NCI-H2081 treated with DMSO at 0.1 percent for 48 hours (cell line): ENCODE measurements at regions not wholly inside any gene's neighbourhood (a gene's known extent, or its start where the extent isn't known, plus 50 kb on each side); places are given as distances from the start of the nearest gene placed in this dataset.
"Not testable (repeated sequence)": the region's sequence is repeated elsewhere in the genome, so short reads cannot be mapped to it uniquely, and the experiment has no call there.

ENCODE experiments used
- DNase-seq: peaks from one replicate; lab custom pipeline; 2025; lab: John Stamatoyannopoulos, UW

DNA sequence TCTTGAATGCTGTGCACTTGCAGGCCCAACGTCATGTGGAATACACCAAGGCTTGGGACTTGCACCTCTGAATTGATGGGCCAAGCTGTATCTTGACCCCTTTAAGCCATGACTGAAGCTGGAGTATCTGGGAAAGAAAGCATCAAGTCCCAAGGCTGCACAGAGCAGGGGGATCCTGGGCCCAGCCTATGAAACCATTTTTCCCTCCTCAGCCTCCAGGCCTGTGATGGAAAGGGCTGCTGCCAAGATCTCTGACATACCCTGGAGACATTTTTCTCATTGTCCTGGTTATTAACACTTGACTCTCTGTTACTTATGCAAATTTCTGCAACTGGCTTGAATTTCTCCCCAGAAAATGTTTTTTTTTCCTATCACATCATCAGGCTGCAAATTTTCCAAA is 174.0 kb upstream of the SNX2 start:
- DNase-seq: no peak

DNA sequence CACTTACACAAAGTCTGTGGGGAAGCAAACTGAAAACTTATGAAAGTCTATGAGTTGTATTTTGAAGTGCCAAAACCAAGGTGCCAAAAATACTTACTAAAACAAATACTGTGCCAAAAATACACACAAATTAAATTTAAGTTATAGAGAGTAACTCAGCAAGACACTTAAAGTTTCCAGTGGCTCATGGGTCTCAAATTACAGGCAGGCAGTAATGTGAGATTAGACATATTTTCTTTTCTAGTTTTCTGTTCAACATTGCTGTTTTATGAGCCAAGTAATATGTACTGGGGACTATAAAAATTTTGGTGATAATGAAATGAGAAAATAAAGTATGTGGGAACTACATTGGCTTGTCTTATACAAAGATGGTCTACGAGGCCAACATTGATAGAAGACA is 172.2 kb upstream of the SNX2 start:
- no peak for DNase-seq

DNA sequence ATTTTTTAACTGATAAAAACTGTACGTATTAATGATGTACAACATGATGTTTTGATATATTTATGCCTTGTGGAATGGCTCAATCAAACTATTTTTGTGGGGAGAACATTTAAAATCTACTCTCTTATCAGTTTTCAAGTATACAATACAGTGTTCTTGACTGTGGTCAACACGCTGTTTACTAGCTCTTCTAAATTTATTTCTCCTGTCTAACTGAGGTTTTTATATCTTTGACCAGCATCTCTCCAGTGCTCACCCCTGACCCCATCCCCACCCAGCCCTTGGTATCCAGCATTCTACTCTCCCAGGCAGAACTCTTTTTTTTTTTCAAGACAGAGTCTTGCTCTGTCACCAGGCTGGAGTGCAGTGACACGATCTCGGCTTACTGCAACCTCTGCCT is 169.6 kb upstream of the SNX2 start:
- DNase-seq: no peak

DNA sequence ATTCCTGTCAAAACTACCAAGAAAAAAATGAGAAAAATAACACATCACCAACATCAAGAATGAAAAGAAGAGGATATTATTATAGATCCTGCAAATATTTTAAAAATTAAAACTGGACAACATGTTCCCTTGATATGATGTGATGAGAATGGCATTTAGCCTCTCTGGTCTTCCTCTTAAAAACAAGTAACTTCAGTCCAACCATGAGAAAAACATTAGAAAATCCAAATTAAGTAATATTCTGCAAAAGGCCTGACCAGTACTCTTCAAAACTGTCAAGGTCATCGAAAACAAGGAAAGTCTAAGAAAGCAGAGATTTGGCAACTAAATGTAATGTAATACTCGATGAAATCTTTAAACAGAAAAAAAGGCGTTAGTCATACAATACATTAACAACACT is 167.1 kb upstream of the SNX2 start:
- no peak for DNase-seq

DNA sequence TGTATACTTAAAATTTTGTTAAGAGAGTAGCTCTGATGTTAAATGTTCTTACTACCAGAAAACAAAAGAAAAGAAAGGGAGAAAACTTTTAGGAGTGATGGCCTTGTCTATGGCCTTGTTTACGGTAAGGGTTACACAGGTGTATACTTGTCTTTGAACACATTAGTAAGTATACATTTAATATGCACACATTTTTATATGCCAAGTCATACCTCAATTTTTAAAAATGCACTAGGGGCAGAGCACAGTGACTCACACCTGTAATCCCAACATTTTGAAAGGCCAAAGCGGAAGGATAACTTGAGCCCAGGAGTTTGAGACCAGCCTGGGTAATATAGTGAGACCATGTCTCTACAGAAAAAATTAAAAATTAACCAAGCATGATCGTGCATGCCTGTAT is 166.7 kb upstream of the SNX2 start:
- no peak for DNase-seq

DNA sequence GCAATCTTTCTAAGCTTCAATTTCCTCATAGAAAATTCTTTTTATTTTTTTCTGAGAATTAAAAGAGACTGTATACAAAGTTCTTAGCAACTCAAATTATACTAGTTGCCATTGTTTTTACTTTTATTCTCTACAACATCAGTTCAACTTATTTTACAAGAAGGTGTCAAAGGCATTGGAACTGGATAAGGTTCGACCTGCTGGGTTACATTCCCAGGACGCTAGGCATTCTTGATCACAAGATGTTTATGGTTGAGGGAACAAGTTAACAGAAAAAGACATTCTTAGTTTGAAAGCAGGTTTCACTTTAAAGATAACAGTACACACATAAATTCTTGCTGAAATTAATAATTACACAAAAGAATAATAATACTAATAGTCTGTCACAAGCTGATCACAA is 163.5 kb upstream of the SNX2 start:
- no peak for DNase-seq

DNA sequence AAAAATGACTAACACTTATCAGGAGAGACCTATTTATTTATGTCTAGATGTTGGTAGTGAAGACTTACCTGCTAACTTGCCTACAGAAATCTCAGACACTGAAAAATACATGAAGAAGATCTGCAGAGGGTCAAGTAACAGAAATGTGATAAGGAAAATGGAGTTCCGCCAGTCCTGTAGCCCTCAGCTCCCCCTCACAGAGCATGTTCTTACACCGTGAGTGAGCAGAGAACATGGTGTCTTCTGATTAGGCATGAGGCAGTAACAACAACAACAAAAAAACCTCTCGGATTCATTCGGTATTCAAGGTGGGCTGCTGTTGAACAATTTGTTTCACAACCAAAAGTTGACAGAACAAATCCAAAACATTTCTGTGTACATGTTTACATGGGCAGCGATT is 162.0 kb upstream of the SNX2 start:
- DNase-seq: no peak

DNA sequence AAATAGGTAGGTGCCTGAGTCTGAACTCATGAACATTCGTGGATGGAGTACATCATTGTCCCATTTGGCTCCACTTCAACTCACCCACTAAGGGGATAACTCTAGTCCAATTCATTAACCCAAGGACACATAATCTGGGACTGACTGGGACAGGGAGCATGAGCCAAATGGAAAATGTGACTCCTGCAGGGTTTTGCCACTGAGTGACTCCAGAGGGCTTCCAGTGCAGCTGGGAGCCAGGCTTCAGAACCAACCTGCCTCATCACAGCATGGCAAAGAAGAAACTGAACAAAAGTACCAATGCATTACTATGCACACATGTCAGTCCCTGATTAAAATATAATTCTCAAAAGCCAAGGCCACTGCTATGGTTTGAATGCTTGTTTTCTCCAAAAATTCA is 159.7 kb upstream of the SNX2 start:
- no peak for DNase-seq

DNA sequence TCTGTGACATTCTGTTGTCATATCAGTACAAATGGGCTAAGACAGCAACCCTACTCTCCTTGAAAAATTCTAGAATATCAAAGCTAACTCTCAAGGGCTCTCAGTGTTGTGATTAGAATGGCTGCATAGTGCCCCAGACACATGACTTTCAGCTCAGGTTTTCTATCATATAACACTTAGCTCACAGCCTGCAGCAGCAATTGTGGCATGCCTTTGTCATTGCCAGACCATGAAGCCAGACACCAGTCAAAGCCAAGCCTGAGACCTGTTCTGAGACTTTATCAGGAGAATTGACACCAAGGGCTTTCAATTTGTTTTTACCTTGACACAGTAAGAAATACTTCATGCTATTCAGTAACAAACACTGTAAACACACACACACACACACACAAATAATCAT is 159.0 kb upstream of the SNX2 start:
- DNase-seq: no peak

DNA sequence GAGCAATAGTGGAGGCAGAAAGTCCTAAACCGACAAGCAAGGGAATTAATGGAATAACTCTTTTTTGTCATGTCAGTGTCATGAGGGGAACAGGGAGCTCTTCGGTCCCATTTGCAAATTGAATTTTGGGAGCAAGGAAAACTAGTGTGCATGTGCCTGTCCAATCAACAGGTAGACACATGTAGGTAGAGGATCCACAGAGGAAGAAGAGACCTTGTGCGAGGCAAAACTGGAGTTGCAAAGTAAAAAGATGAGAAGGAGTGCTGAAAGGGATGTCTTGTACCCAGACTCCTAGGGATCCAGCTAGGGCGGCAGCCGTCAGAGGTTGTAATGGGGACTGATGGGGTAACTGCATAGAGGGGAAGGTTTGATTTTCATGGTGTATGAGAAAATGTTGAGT is 156.8 kb upstream of the SNX2 start:
- DNase-seq: not testable (repeated sequence)

DNA sequence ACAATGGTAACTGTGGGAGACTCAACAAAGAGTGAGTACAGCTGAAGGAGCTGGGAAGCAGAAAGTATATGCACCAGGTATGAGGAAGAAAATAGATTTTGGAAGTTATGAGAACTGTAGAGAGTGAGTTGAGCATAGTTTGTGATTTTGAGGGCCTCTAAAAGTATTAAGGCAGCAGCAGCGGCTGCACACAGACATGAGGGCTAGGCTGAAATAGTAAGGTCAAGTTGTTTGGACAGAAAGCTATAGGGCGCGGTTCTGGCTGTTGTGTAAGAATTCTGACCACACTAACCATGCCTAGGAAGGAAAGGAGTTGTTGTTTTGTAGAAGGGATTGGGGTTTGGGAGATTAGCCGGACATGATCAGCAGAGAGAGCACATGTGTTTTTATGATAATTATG is 154.1 kb upstream of the SNX2 start:
- not testable (repeated sequence) for DNase-seq

DNA sequence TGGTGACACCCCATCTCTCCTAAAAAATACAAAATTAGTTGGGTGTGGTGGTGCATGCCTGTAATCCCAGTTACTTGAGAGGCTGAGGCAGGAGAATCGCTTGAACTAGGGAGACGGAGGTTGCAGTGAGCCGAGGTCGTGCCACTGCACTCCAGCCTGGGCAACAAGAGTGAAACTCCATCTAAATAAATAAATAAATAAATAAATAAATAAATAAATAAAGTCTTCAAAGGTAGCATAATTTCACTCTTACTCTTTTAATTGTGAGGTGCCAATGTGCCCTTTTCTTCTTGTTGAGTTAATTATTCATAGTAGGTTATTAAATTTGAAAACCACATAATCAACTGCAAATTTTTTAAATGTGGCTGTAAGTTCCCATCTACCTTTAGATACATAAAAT is 146.2 kb upstream of the SNX2 start:
- not testable (repeated sequence) for DNase-seq

DNA sequence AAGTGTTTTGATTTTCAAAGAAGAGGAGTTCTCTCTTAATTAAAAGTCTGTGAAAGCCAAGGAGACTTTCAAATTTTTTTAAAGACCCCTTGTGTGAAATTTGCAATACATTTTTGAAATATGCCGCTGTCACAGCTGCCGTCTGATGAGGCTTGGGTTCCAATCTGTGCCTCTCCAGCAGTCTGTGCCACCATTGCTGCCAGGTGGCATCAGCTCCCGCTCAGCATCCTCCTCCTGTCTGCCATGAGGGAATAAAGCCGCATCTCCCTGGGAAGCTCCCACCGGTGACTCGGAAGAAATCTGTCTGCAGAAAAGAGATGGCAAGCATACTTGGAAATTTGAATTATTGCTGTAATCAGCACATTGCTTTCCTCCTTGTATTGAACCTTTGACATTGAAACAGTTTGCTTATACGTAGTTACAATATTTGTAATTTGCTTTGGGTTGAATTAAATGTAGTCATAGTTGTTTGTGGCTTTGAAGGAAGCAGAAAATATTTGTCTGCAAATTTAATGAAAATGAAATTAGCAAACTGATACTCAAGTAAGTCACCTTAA is 145.7 kb upstream of the SNX2 start:
- no peak for DNase-seq

DNA sequence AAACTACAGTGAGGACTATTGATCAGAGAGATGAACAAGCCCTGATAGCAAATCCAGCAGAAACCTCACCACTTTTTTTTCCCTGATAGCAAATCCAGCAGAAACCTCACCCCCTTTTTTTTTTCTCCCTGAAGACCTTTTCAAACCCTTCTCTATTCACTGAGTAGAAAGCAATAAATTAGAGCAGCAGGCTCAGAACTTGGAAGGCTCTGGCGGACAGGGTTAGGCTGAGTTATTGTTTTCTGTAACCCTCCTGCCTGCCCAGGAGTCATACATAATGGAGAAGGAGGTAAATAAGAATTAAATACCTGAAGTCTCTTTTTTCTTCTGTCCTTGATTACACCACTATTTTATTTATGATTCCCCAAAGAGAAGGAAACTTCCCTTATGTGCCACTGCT is 136.3 kb upstream of the SNX2 start:
- no peak for DNase-seq

DNA sequence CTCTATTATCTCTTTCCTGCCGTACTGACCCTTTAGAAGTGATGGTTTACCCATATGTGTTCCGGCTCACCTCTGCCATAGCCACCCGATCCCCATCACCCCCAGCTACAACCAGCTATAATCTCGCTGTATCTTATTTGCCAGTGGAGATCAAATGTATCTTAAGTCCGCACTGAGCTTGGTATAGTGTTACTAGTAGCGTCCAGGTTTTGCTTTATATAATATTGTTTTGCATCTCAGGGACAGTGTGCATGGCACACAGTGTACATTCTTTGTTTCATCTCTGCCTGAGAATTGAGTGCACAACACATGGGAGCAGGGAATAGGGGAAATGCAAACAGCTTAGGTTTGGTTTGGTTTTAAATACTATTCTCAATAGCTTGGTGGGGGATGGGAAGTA is 135.8 kb upstream of the SNX2 start:
- no peak for DNase-seq

DNA sequence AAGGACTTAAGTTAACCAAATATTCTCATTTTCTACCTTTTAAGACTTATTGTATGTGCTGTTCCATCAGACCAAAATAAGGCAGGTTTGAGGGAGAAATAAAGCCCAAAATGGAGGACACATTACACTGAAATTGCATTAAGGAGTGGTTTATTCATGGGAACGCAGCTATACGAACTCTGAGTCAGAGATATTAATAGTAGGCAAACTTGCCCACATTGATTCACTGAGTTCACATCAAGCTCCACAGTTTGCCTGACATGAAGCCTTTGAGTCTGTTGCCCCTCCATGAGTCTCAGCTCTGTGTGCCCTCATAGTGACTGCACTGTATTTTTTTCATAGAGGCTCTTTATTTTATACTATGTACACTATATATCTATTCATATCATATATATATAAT is 135.0 kb upstream of the SNX2 start:
- no peak for DNase-seq

DNA sequence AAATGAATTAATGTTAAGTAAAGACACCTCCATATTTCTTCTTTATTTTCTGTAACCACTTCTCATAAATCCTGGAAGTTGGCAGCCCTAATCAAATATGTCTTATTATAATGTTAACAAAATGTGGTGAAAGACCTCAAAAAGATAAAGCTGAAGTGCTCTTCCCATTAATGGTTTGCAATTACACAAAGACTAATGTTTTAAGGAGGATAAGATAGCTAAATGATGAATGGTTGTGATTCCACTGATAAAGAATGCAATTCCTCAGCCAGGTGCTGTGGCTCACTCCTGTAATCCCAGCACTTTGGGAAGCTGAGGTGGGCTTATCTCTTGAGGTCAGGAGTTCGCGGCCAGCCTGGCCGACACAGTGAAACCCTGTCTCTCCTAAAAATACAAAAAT is 125.8 kb upstream of the SNX2 start:
- DNase-seq: no peak

DNA sequence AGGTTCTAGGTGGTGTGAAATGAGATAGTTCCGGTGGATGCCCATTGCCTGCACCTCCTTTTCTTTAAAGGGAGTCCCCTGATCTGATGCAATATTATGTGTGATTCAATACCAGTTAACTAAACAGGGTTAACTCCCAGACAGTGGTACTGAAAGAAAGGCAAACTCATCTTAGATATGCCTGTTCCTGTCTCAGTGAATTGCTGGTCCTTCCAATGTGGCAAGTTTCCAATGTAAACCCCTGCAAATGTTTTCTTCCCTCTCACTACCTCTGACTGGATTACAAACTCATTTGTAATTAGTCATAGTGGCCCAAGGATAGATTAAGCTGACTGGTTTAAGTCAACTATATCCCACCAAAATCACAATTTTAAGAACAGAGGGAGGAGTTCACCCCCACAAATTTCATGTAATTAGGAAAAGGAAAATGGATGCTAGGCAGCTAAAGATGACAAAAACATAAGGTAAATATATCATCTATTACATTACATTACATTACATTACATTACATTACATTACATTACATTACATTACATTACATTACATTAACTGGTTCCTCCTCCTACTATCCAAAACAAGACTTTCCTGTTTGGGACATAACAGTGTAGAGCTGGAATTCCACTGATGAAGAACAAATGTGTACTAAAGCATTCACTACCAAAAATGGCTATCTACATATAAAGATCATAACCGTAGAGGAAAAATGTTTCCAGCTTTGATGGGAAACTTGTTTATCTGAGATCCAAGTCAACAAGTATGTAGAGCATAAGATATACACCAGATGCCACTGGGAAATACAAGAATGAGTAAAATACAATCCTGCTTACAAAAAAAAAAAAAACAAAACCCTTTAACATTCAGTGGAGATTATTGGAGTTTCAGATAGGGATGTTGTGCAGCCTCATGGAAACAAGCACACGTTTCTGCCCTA is 121.5 kb upstream of the SNX2 start:
- no peak for DNase-seq

DNA sequence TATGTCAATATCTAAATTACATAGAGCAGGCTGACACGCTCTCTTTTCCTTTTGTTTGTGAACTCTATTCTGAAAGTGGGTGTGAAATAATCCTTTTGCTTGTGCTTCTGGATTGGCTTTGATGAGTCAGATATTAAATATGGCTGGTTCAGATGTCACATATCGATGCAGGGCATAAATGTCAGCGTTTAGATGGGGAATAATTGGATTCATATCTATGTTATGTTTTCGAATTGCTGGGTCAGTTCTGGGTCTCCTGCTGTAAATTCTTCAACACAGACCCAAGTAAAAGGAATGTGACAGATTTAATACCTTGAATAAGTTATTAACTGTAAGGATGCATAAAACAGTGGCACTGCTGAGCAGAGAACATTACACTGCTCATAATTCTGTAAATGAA is 118.7 kb upstream of the SNX2 start:
- no peak for DNase-seq

DNA sequence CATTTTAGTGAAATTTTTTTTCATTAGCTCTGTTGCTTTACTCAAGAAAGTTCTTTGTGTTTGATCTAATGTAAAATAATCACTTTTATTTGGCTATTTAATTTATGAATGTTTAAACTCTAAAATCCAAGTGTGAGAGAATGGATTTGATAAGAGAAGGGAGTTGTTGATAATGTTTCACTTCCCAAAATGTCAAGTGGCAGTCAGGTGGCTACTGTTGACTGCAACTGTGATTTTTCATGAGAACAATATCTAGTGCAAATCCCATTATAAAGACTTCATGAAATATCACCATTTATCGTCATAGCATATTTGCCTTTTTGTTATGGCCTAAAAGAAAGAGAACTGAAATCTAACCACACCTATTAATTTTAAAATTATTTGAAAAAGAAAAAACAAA is 118.3 kb upstream of the SNX2 start:
- no peak for DNase-seq

DNA sequence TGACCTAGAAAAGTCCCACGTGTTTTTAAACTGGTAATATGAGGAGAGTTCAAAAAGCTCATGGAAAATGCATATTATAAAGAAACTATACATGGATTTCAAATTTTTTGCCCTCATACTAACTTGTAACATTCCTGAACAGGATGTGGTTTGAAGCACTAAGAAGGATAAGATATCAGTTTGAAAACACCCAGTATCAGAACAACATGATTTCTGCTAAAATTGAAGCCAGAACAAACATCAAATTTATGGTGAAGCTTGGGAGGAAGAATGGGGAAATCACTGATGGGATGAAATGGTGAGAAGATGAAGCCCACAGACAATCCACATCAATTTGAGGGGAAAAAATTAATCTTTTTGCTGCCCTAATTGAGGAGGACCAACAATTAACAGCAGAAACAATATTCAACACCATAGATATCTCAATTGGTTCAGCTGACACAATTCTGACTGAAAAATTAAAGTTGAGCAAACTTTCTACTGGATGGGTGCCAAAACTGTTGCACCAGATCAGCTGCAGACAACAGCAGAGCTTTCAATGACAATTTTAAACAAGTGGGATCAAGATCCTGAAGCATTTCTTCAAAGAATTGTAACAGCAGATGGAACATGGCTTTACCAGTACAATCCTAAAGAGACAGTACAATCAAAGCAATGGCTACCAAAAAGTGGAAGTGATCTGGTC is 113.2 kb upstream of the SNX2 start:
- DNase-seq: no peak

DNA sequence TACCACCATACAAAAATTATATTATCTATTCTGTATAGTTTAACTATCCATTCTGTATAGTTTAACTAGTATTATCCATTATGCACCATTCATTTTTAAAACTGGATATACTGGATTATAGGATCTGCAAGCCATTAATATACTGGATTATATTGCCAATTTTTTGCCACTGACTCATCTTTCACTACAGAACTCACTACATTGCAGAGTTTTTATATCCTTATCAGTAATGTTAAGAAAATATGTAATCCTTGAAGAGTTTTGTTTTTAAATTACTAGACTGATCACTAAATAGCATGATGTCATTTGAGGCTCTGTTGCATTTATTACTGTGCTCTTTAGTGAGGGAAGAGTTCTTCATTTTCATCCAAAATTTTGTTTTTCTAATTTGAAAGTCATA is 109.8 kb upstream of the SNX2 start:
- DNase-seq: no peak

DNA sequence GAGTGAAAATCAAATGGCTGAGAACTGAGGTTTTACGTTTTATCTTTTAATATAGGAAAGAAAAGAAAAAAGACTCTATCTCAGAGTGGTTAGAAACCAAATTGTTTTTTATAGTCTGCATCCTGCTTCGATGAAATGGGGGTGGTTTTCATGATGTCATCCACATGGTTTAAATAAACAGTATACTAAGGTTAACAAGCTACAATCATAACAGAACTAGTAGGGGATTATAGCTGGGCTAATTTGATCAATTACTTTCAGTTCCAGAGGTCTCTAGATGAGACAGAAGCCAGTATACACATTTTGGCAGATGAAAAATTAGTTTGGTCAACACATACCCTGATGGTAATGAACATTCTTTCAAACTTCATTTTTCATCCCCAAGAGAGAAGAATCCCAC is 106.3 kb upstream of the SNX2 start:
- DNase-seq: no peak
